NT2/D1 (cell line): ENCODE measurements at regions not wholly inside any gene's neighbourhood (a gene's known extent, or its start where the extent isn't known, plus 50 kb on each side); places are given as distances from the start of the nearest gene placed in this dataset.

Source experiments
- DNase-seq: peaks from one replicate; pipeline ENCODE4 v3.0.0-alpha.2; 2011; ENCODE audit warnings: low read depth, low spot score
- H3K27me3 ChIP-seq: 2 replicates; pipeline ENCODE4 v1.6.0; 2011; ENCODE audit warnings: mild to moderate bottlenecking; ENCODE audit not compliant: insufficient read length, insufficient read depth
- H3K36me3 ChIP-seq: 2 replicates; pipeline ENCODE4 v1.6.1; 2011; ENCODE audit warnings: mild to moderate bottlenecking, low read length, mixed read lengths; ENCODE audit not compliant: insufficient read depth, insufficient read length
- H3K4me1 ChIP-seq: 2 replicates; pipeline ENCODE4 v1.5.1; 2011; ENCODE audit not compliant: insufficient read depth, insufficient read length
- H3K4me3 ChIP-seq: 2 replicates; pipeline ENCODE4 v1.5.1; 2011; ENCODE audit warnings: low read depth; ENCODE audit not compliant: insufficient read length
- H3K9ac ChIP-seq: 2 replicates; pipeline ENCODE4 v1.6.0; 2011; ENCODE audit warnings: low read depth; ENCODE audit not compliant: insufficient read length
- H3K9me3 ChIP-seq: 2 replicates; pipeline ENCODE4 v1.5.1; 2011; ENCODE audit warnings: mild to moderate bottlenecking, low read length; ENCODE audit not compliant: insufficient read depth
- SUZ12 ChIP-seq: IDR thresholded peaks from 2 replicates; pipeline ENCODE4 v1.6.1; 2011; ENCODE audit not compliant: insufficient read length, insufficient read depth; ENCODE audit errors: extremely low read depth
- YY1 ChIP-seq: IDR thresholded peaks from 2 replicates; pipeline ENCODE4 v1.6.1; 2011; ENCODE audit not compliant: insufficient read length, insufficient read depth
- ZNF274 ChIP-seq: IDR thresholded peaks from 2 replicates; pipeline ENCODE4 v1.6.1; 2011; ENCODE audit warnings: mild to moderate bottlenecking, low read depth, low read length

DNA sequence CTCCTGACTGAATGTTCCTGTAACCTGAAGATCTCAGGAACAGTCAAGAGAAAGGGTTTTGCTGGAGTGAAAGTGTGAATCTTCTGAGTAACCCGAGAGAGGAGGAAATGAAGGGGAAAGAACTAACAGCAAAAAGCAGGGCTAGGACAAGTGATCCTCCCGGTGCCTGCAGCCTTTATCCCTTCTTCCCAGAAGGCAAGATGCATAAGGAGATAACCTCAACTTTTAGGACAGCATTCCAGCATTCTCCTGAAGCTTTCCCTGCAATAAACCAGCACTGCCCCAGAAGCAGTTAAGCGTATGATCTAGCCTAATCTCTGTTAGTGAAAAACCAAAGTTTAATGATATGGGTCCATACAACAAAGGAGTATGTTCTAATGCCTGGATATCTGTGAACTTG lies 298.8 kb downstream of the MEX3B start:
- Histone ChIP-seq H3K9ac (no peak overlapping the region), H3K4me3 (no peak overlapping the region), H3K27me3 (no peaks in the 10 kb centered on the region), H3K4me1 (no peaks in the 10 kb centered on the region), H3K9me3 (no peaks in the 10 kb centered on the region), H3K36me3 (no peaks in the 10 kb centered on the region)
- DNase-seq = no peak
- TF ChIP-seq ZNF274 (no peak), YY1 (no peak), SUZ12 (no peak)

DNA sequence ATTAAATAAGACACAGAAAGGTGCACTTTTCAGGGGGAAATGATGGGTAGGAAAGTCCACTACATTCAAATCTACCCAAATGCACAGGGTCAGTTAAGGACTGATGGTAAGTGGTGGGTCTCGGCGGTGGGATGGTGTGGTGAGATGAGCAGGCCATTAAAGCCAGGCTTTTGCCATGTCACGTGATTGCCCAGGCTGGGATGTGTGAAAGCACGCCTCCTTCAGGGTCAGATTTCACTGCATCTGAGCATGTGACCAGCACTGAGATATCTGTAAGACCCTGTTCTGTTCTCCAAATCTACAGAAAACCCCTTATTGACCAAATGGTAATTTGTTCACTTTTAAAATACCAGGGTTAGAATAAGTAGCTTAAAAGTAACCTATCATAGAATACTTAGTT lies 301.5 kb downstream of the MEX3B start:
- TF ChIP-seq ZNF274 = no peak
- no peak for TF ChIP-seq SUZ12
- TF ChIP-seq YY1 = no peak
- no peaks in the 10 kb centered on the region for H3K4me1 ChIP-seq
- no peak for DNase-seq
- no peaks in the 10 kb centered on the region for H3K27me3 ChIP-seq
- peaks cover 5% of the 10 kb centered on the region; the same call in 1 of the 2 replicates for H3K9me3 ChIP-seq
- no peak overlapping the region for H3K9ac ChIP-seq
- H3K36me3 ChIP-seq = peaks cover 9% of the 10 kb centered on the region
- H3K4me3 ChIP-seq = no peak overlapping the region

DNA sequence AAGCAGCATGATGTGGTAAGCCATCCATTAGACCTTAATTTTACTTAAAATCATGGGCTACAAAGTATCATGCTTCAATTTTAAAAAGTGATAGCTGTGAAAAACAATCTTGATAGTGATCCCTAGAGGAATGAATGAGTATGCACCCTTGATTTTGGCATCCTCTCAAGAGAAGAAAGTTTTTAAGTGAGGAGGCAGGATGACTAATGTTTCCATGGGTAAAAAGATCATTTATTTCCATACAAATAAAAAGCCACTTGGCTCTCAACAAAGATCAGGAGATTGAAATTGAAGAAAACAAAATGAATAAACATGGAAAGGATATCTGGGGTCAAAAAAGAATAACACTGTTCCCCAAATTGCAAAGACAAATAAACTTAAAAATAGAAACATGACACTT lies 305.4 kb downstream of the MEX3B start:
- Histone ChIP-seq H3K4me1 (no peaks in the 10 kb centered on the region), H3K27me3 (no peaks in the 10 kb centered on the region), H3K4me3 (no peak overlapping the region), H3K9ac (no peak overlapping the region), H3K9me3 (peaks cover 16% of the 10 kb centered on the region; the same call in 1 of the 2 replicates), H3K36me3 (peaks cover 10% of the 10 kb centered on the region)
- DNase-seq = no peak
- no peak for TF ChIP-seq YY1
- TF ChIP-seq SUZ12 = no peak
- no peak for TF ChIP-seq ZNF274

DNA sequence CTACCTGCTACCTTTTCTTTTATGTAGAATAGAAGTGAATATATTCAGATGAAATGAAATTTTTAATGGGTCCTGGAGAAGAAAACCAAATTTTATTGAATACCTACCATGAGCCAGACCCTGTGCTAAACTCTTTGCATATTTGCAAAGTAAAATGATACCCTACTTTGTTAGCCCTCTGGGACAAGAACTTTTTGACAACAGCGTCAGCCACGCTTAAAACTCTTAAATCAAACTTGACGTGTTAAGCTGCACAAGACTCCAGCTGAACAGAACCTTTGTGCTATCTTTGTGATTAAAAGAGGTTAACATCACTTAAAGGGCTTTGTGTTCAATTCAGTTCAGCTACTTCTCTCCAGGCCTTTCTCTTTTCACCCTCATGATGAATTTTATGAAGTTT lies 316.5 kb downstream of the MEX3B start:
- no peak for DNase-seq
- Histone ChIP-seq H3K9me3 (peaks cover 57% of the 10 kb centered on the region), H3K27me3 (no peaks in the 10 kb centered on the region), H3K36me3 (no peaks in the 10 kb centered on the region), H3K4me1 (no peaks in the 10 kb centered on the region), H3K4me3 (no peak overlapping the region), H3K9ac (no peak overlapping the region)
- TF ChIP-seq YY1 = no peak
- TF ChIP-seq ZNF274 = no peak

DNA sequence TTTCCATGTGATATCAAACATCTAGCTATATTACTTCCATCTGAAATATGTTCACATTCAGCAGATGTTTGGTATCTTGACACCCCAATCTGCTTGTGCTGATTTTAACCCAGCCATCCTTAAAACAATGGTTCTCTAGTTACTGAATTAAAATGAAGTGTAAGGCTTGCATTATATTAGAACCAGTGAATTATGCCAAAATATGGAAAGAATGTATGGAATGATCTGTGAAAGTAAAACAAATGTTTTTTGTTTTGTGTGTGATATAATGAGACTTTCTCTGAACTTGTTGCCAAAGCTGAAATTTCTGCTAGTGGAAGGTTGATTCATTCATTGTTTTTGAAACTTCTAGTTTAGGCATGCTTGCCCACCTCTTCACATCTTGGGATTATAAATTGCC lies 317.1 kb downstream of the MEX3B start:
- TF ChIP-seq ZNF274 (no peak), SUZ12 (no peak), YY1 (no peak)
- no peak for DNase-seq
- peaks cover 62% of the 10 kb centered on the region for H3K9me3 ChIP-seq
- H3K4me1 ChIP-seq = no peaks in the 10 kb centered on the region
- no peaks in the 10 kb centered on the region for H3K27me3 ChIP-seq
- no peaks in the 10 kb centered on the region for H3K36me3 ChIP-seq
- H3K4me3 ChIP-seq = no peak overlapping the region
- no peak overlapping the region for H3K9ac ChIP-seq

DNA sequence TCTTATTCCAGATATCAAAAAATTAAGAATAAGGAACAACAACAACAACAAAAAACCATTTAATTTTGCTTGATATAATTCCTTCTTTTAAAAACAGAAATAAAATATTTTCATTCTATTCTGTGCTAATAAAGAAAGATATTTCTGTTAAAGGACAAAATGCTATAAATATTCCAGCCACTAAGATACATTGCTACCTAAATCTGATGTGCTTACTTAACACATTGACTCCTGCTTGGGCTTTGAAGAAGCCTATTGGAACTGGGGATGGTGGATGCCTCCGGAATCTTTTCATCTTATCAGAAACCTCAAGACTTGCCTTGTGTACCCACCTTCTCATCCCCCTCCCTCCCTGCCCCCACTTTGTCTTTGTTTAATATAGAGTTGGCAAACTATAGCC lies 320.2 kb downstream of the MEX3B start:
- Histone ChIP-seq H3K9ac (no peak overlapping the region), H3K4me3 (no peak overlapping the region), H3K4me1 (no peaks in the 10 kb centered on the region), H3K27me3 (no peaks in the 10 kb centered on the region), H3K9me3 (peaks cover 67% of the 10 kb centered on the region), H3K36me3 (no peaks in the 10 kb centered on the region)
- TF ChIP-seq ZNF274 = no peak
- TF ChIP-seq SUZ12 = no peak
- no peak for TF ChIP-seq YY1
- DNase-seq = no peak

DNA sequence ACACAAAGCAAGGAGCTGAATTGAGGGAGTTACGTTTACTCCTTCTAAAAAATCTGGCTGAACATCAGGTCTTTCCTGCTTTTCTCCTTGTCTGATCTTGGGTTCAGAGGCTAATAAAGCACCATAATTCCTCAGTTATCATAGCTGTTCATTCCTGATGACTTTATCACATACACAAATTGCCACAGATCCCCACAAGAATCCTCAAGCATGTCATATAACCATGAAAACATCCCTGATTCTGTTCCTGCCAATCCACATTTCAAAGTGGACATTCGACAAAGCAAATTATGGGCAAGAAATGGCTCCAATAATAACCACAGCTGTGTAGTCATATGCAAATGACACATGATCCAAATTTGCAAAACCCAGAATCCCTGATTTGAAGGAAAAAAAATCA lies 321.3 kb downstream of the MEX3B start:
- Histone ChIP-seq H3K36me3 (no peaks in the 10 kb centered on the region), H3K9me3 (peaks cover 60% of the 10 kb centered on the region), H3K4me3 (no peak overlapping the region), H3K27me3 (no peaks in the 10 kb centered on the region), H3K4me1 (no peaks in the 10 kb centered on the region), H3K9ac (no peak overlapping the region)
- no peak for DNase-seq
- TF ChIP-seq YY1 (no peak), ZNF274 (no peak), SUZ12 (no peak)

DNA sequence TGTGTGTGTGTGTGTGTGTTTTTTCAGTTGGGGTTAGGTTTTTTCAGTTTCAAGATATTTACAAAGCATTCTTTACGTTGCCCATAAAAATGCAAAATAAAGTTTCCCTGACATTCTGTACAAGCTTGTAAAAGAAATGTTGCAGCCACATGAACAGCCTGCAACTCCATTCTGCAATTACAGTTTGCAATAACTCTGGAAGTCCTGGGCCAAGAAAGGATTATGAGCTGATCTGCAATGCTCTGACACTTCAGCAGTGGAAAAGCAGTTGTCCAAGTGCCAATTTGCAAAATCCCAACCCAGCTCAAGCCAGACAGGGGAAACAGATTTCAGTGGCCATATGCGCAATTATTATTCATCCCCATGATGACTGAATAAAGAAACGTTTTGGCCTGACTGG lies 322.1 kb downstream of the MEX3B start:
- no peak for DNase-seq
- Histone ChIP-seq H3K4me3 (no peak overlapping the region), H3K9ac (no peak overlapping the region), H3K27me3 (no peaks in the 10 kb centered on the region), H3K4me1 (no peaks in the 10 kb centered on the region), H3K36me3 (no peaks in the 10 kb centered on the region), H3K9me3 (peaks cover 52% of the 10 kb centered on the region)
- TF ChIP-seq ZNF274 (no peak), SUZ12 (no peak), YY1 (no peak)
